Fibroblast of villous mesenchyme (primary cell): ENCODE measurements at regions not wholly inside any gene's neighbourhood (a gene's known extent, or its start where the extent isn't known, plus 50 kb on each side); places are given as distances from the start of the nearest gene placed in this dataset.

Experiments used
- DNase-seq: peaks from one replicate; pipeline ENCODE4 v3.0.0-alpha.2; 2010; ENCODE audit warnings: low read depth
- H3K4me3 ChIP-seq: 2 replicates; pipeline ENCODE4 v1.5.1; 2011; ENCODE audit warnings: low read depth, mild to moderate bottlenecking, low read length
- TF ChIP-seq, protein P1 (sequence below): IDR thresholded peaks from 2 replicates; pipeline ENCODE4 v1.5.1; 2012; ENCODE audit warnings: low read depth, mild to moderate bottlenecking, low read length; ENCODE audit not compliant: insufficient read depth

DNA sequence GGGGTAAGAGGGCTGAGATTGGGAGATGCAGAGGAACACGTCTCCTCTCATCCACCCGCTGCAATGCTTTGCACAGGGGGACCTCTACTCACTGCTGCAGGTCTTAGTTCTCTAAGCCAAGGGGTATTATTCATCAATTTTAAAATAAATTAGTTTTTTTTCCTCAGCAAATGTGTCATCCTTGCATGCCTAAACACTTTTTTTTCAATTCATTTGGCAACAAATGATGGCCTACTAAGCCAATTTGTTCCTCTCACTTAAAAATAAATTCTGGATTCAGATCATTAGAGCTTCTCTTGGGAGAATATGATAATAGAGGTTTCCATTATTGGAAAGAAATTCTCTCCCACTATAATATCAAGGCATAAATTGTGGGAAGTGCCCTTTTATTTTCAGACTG is 338.3 kb downstream of the IRX1 start:
- no peak overlapping the region for H3K4me3 ChIP-seq
- TF ChIP-seq, protein P1, sequence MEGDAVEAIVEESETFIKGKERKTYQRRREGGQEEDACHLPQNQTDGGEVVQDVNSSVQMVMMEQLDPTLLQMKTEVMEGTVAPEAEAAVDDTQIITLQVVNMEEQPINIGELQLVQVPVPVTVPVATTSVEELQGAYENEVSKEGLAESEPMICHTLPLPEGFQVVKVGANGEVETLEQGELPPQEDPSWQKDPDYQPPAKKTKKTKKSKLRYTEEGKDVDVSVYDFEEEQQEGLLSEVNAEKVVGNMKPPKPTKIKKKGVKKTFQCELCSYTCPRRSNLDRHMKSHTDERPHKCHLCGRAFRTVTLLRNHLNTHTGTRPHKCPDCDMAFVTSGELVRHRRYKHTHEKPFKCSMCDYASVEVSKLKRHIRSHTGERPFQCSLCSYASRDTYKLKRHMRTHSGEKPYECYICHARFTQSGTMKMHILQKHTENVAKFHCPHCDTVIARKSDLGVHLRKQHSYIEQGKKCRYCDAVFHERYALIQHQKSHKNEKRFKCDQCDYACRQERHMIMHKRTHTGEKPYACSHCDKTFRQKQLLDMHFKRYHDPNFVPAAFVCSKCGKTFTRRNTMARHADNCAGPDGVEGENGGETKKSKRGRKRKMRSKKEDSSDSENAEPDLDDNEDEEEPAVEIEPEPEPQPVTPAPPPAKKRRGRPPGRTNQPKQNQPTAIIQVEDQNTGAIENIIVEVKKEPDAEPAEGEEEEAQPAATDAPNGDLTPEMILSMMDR: no peak
- DNase-seq: no peak

DNA sequence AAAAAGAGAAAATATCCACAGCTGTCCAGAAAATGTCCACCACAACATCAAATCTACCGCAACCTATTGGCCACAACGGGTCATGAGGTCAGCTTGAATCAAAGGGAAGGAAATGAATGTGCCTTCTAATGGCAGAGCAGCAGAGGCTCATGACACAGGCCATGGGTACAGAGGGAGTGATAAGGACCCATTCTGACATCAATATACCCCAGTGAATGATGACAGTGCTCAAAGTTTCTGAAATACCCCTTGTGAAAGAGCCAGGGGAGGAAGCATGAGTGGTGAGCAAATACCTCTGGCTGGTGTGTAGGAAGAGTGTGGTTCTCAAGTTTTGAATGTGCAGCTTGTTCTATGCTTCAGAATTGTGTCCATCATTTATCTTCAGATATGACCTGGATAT is 348.2 kb downstream of the IRX1 start:
- TF ChIP-seq, protein P1: no peak
- DNase-seq: no peak
- H3K4me3 ChIP-seq: no peak overlapping the region

DNA sequence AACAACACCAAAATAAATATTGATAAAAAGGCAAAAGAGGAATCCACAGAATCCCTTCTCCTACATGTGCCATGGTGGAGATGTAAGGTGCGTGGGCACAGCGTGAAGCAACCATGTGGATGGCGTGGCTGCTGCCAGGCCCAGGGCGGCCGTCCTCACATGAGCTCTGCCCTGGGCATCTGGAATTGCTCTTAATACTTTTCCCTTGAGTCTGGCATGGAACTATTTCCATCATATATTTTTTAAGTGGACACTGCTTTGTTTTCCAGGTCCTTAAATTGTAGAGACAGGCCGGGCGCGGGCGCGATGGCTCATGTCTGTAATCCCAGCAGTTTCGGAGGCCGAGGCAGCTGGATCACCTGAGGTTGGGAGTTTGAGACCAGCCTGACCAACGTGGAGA is 349.3 kb downstream of the IRX1 start:
- DNase-seq: no peak
- TF ChIP-seq, protein P1: no peak
- no peak overlapping the region for H3K4me3 ChIP-seq

DNA sequence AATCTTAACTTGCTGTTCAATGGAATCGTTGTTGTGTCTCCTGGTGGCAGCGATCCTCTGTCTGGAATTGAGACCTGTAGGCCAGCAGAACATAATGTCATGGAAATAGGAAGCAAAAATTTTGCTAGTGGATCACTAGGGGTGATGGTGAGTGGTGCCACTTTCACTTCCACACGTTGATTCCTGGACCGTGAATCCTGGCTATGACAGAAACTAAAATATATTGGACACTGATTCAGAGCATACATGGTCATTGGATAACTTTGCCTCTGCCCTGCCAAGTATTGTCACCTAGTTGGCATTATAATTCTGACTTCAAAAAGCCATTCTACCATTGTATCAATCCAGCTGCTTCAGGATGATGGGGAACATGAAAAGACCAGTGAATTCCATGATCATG is 353.2 kb downstream of the IRX1 start:
- H3K4me3 ChIP-seq: no peak overlapping the region
- DNase-seq: no peak
- TF ChIP-seq, protein P1: no peak

DNA sequence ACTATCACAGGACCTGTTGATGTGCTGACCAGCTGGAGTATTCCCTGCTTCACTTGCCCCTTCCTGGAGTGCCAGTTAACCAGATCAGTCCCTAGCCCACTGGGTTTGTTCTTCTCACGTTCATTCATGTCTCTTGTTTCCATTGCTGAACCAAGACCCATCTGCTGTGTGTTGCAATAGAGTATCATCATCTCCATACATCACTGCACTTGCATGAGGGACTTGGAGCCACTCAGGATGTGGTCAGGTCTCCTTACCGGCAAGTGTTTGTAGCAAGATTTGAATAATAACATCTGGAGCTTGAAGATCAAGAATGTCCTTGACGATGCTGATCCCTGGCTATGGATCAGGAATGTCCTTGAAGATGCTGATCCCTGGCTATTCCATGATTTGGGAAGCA is 358.6 kb downstream of the IRX1 start:
- no peak overlapping the region for H3K4me3 ChIP-seq
- no peak for DNase-seq
- TF ChIP-seq, protein P1: no peak

DNA sequence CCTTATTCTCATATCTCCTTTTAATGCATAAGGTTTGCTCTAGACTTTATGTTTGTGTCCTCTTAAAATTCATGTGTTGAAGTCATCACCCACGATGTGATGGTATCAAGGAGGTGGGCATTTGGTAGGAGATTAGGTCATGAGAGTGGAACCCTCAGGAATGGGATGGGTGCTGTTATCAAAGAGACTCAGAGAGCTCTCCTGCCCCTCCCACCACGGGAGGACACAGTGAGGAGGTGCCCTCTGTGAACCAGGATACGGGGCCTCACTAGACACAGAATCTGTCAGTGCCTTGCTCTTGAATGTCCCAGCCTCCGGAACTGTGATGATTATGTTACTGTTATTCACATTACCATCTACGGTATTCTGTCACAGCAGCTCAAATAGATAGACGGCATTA is 359.0 kb downstream of the IRX1 start:
- TF ChIP-seq, protein P1: no peak
- no peak overlapping the region for H3K4me3 ChIP-seq
- no peak for DNase-seq

DNA sequence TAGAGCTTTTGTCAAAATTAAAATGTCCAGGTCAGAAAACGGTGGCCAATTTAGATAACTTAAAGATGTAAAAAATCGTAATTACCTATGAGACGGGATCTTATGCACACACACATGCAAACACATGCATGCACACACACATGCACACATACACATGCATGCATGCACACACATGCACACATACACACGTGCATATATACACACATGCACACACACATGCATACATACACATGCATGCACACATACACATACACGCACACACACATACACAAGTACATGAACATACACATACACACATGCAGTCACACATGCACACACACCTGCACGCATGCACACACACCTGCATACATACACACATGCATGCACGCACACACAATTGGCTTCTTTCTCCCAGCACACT is 362.0 kb downstream of the IRX1 start:
- TF ChIP-seq, protein P1: no peak
- DNase-seq: no peak
- H3K4me3 ChIP-seq: no peak overlapping the region
